HG03280 (cell line): ENCODE measurements at regions not wholly inside any gene's neighbourhood (a gene's known extent, or its start where the extent isn't known, plus 50 kb on each side); places are given as distances from the start of the nearest gene placed in this dataset.
"Not testable (repeated sequence)": the region's sequence is repeated elsewhere in the genome, so short reads cannot be mapped to it uniquely, and the experiment has no call there.

Experiments
- ATAC-seq: cut with Tn5 transposase; IDR thresholded peaks from one replicate; pipeline ENCODE4 v1.9.1; 2021; ENCODE audit warnings: mild to moderate bottlenecking, moderate library complexity; ENCODE audit not compliant: unreplicated experiment

GRCh38 chr21:6093419-6093818 lies 4428.0 kb upstream of the TPTE start:
- ATAC-seq, result not testable (repeated sequence)

GRCh38 chr21:6093870-6094269 lies 4427.5 kb upstream of the TPTE start:
- ATAC-seq, result not testable (repeated sequence)

GRCh38 chr21:6095304-6095703 lies 4426.1 kb upstream of the TPTE start:
- ATAC-seq, result not testable (repeated sequence)

GRCh38 chr21:6096560-6097424 lies 4424.6 kb upstream of the TPTE start:
- not testable (repeated sequence) for ATAC-seq

GRCh38 chr21:6097736-6098135 lies 4423.6 kb upstream of the TPTE start:
- ATAC-seq, result not testable (repeated sequence)

GRCh38 chr21:6098191-6098935 lies 4423.0 kb upstream of the TPTE start:
- ATAC-seq, result peak; percentile 66

- not testable (repeated sequence) for ATAC-seq
Observed at GRCh38 chr21:6101588-6101987, 4419.8 kb upstream of the TPTE start.

GRCh38 chr21:6104546-6104945 lies 4416.8 kb upstream of the TPTE start:
- ATAC-seq, result not testable (repeated sequence)

GRCh38 chr21:6106686-6107567 lies 4414.5 kb upstream of the TPTE start:
- ATAC-seq, result not testable (repeated sequence)

GRCh38 chr21:6108894-6109293 lies 4412.5 kb upstream of the TPTE start:
- not testable (repeated sequence) for ATAC-seq

- not testable (repeated sequence) for ATAC-seq
Observed at GRCh38 chr21:6109774-6110173, 4411.6 kb upstream of the TPTE start.

GRCh38 chr21:6110716-6111343 lies 4410.6 kb upstream of the TPTE start:
- ATAC-seq, result peak; percentile 81

GRCh38 chr21:6111354-6111753 lies 4410.0 kb upstream of the TPTE start:
- ATAC-seq, result peak; percentile 12

- ATAC-seq, result not testable (repeated sequence)
Observed at GRCh38 chr21:6118336-6118735, 4403.0 kb upstream of the TPTE start.

- ATAC-seq, result not testable (repeated sequence)
Observed at GRCh38 chr21:6120863-6121262, 4400.5 kb upstream of the TPTE start.

- ATAC-seq, result not testable (repeated sequence)
Observed at GRCh38 chr21:6122629-6123028, 4398.8 kb upstream of the TPTE start.

- ATAC-seq, result not testable (repeated sequence)
Observed at GRCh38 chr21:6123224-6123623, 4398.2 kb upstream of the TPTE start.

GRCh38 chr21:6125549-6126240 lies 4395.7 kb upstream of the TPTE start:
- not testable (repeated sequence) for ATAC-seq

GRCh38 chr21:6126976-6127732 lies 4394.2 kb upstream of the TPTE start:
- ATAC-seq, result not testable (repeated sequence)
